Endothelial cell of umbilical vein (primary cell): ENCODE measurements at regions not wholly inside any gene's neighbourhood (a gene's known extent, or its start where the extent isn't known, plus 50 kb on each side); places are given as distances from the start of the nearest gene placed in this dataset.

Source experiments
- BruUV-seq: library from RNA; stranded (reverse); fragments of 400-500 nt; replicated peaks from 2 replicates; lab custom pipeline; 2021; lab: Mats Ljungman, UMichigan
- CTCF ChIA-PET: fragments of 300-600, 350-600 bp; sonication (Branson Sonifier 250); formaldehyde crosslinking; loops from one replicate; lab custom pipeline; 2021; ENCODE audit warnings: antibody characterized with exemption, inconsistent platforms; lab: Charles Lee
- POLR2A ChIA-PET: fragments of 300-600, 350-600 bp; sonication (Branson Sonifier 250); formaldehyde crosslinking; loops from one replicate; lab custom pipeline; 2021; ENCODE audit warnings: antibody characterized with exemption, inconsistent platforms; lab: Charles Lee
- DNase-seq: peaks from one replicate; pipeline ENCODE4 v3.0.0-alpha.2; 2011; ENCODE audit warnings: low read depth, low spot score
- FAIRE-seq: peaks from 2 replicates; lab custom pipeline; 2011; peaks lifted over from hg19 to GRCh38; lab: Jason Lieb, UNC
- H2AFZ ChIP-seq: 2 replicates; pipeline ENCODE4 v1.6.0; 2012; ENCODE audit warnings: low read depth, low read length, control low read depth, inconsistent platforms
- H3K27ac ChIP-seq: 2 replicates; pipeline ENCODE4 v1.5.1; 2011; ENCODE audit warnings: low read depth, mild to moderate bottlenecking, control low read depth, low read length, moderate library complexity; ENCODE audit not compliant: insufficient read depth
- H3K27me3 ChIP-seq, 2 experiments: 2 replicates each; pipeline versions ENCODE4 v1.6.0 to v1.6.1; 2011; ENCODE audit warnings: low read length in 2 of 2, mixed read lengths in 1 of 2; ENCODE audit not compliant: control insufficient read depth in 2 of 2, insufficient read depth in 2 of 2
- H3K36me3 ChIP-seq, 2 experiments: 2 replicates in 1 of 2; 3 replicates in 1 of 2; pipeline ENCODE4 v1.5.1; 2011; ENCODE audit warnings: low read length in 2 of 2, mild to moderate bottlenecking in 1 of 2, moderate library complexity in 1 of 2; ENCODE audit not compliant: control insufficient read depth in 2 of 2, insufficient read depth in 2 of 2; ENCODE audit errors: extremely low read depth in 1 of 2
- H3K4me1 ChIP-seq: 3 replicates; pipeline ENCODE4 v1.5.1; 2011; ENCODE audit warnings: mild to moderate bottlenecking, low read length; ENCODE audit not compliant: control insufficient read depth, insufficient read depth; ENCODE audit errors: extremely low read depth
- H3K4me2 ChIP-seq: 2 replicates; pipeline ENCODE4 v1.6.1; 2011; ENCODE audit warnings: low read length, control low read depth, mixed read lengths; ENCODE audit not compliant: insufficient read depth
- H3K4me3 ChIP-seq, 3 experiments: fragments of 200-600 bp in 1 of 3; sonication (generic), shearing (Covaris generic) in 1 of 3; replicated peaks in 1 of 3; 2 replicates each; pipeline ENCODE4 v1.5.1; 2011 to 2016; ENCODE audit warnings: control low read depth in 3 of 3, low read length in 3 of 3, mild to moderate bottlenecking in 2 of 3, inconsistent platforms in 1 of 3, low read depth in 1 of 3, moderate library complexity in 1 of 3; ENCODE audit not compliant: insufficient read depth in 1 of 3
- H3K79me2 ChIP-seq: 2 replicates; pipeline ENCODE4 v1.6.0; 2012; ENCODE audit warnings: low read length, inconsistent platforms; ENCODE audit not compliant: control insufficient read depth, insufficient read depth
- H3K9ac ChIP-seq: replicated peaks from 2 replicates; pipeline ENCODE3; 2011; ENCODE audit warnings: low read length, control low read depth; ENCODE audit not compliant: insufficient read depth; ENCODE audit errors: extremely low read depth
- H3K9me1 ChIP-seq: replicated peaks from 3 replicates; pipeline ENCODE4 v1.6.0; 2011; ENCODE audit warnings: mild to moderate bottlenecking, low read length; ENCODE audit not compliant: control insufficient read depth, insufficient read depth; ENCODE audit errors: extremely low read depth
- H3K9me3 ChIP-seq: replicated peaks from 2 replicates; pipeline ENCODE4 v1.5.1; 2012; ENCODE audit warnings: low read length, inconsistent platforms; ENCODE audit not compliant: control insufficient read depth, insufficient read depth
- H4K20me1 ChIP-seq: replicated peaks from 2 replicates; pipeline ENCODE3; 2011; ENCODE audit warnings: mild to moderate bottlenecking, low read length; ENCODE audit not compliant: control insufficient read depth, insufficient read depth; ENCODE audit errors: extremely low read depth
- CTCF ChIP-seq, 2 donors: IDR thresholded peaks; 1 replicate in 1 of 2; 2 replicates in 1 of 2; pipeline ENCODE4 v1.5.1; 2011; ENCODE audit warnings: low read length in 2 of 2, mild to moderate bottlenecking in 2 of 2, moderate library complexity in 2 of 2, control low read depth in 1 of 2, inconsistent platforms in 1 of 2, low read depth in 1 of 2; ENCODE audit not compliant: insufficient read depth in 1 of 2; ENCODE audit errors: extremely low read depth in 1 of 2
- EZH2 ChIP-seq: IDR thresholded peaks from 2 replicates; pipeline ENCODE4 v1.6.1; 2012; ENCODE audit warnings: borderline replicate concordance, low read depth, mild to moderate bottlenecking, moderate library complexity, low read length, inconsistent platforms; ENCODE audit not compliant: severe bottlenecking
- FOS ChIP-seq: IDR thresholded peaks from 2 replicates; pipeline ENCODE4 v1.6.1; 2011; ENCODE audit warnings: mild to moderate bottlenecking, low read length, moderate library complexity, borderline replicate concordance; ENCODE audit not compliant: insufficient read depth
- GATA2 ChIP-seq: IDR thresholded peaks from 2 replicates; pipeline ENCODE4 v1.7.0; 2011; ENCODE audit warnings: low read depth, mild to moderate bottlenecking, moderate library complexity, mixed read lengths, low read length; ENCODE audit not compliant: insufficient read length, insufficient read depth
- JUN ChIP-seq: IDR thresholded peaks from 2 replicates; pipeline ENCODE4 v1.6.1; 2011; ENCODE audit warnings: borderline replicate concordance, low read depth; ENCODE audit not compliant: insufficient read length, insufficient read depth
- MYC ChIP-seq: IDR thresholded peaks from one replicate; pipeline ENCODE4 v1.6.1; 2011; ENCODE audit warnings: mild to moderate bottlenecking, low read depth, low read length
- POLR2A ChIP-seq: IDR thresholded peaks from 2 replicates; pipeline ENCODE4 v1.6.1; 2012; ENCODE audit warnings: low read depth, mild to moderate bottlenecking, control low read depth, low read length
- POLR2AphosphoS5 ChIP-seq: IDR thresholded peaks from 2 replicates; pipeline ENCODE4 v1.6.1; 2012; ENCODE audit warnings: low read depth, mild to moderate bottlenecking, control low read depth, low read length, moderate library complexity; ENCODE audit not compliant: insufficient read depth
- dilution Hi-C: fragments of 300-500 bp; cut with MboI; formaldehyde crosslinking; loops from one replicate; pipeline ENCODE4 v1.15.0; 2019; ENCODE audit warnings: low sequenced_read_pairs; ENCODE audit not compliant: extremely low pct_ligation_motif_present
- intact Hi-C: fragments of 100-400 bp; cut with micrococcal nuclease; formaldehyde crosslinking; loops from one replicate; pipeline ENCODE4 v1.10.0; 2022
- TF ChIP-seq, protein P1 (sequence below): IDR thresholded peaks from 2 replicates; pipeline ENCODE4 v1.6.1; 2011; ENCODE audit not compliant: insufficient read depth, insufficient read length

- Histone ChIP-seq H3K79me2 (no peaks in the 10 kb centered on the region), H3K36me3 (no peaks in the 10 kb centered on the region), H2AFZ (no peak overlapping the region), H3K4me1 (no peaks in the 10 kb centered on the region), H3K27me3 (no peaks in the 10 kb centered on the region), H4K20me1 (no peaks in the 10 kb centered on the region), H3K9ac (no peak overlapping the region), H3K9me1 (no peaks in the 10 kb centered on the region), H3K4me3 (no peak overlapping the region), H3K27ac (no peak overlapping the region), H3K4me2 (no peak overlapping the region), H3K9me3 (no peaks in the 10 kb centered on the region)
- POLR2A ChIA-PET: no interaction called here
- TF ChIP-seq POLR2A (no peak), MYC (no peak), FOS (no peak), JUN (no peak), POLR2AphosphoS5 (no peak), GATA2 (no peak), CTCF (IDR thresholded peaks at IDR 0.05; ENCODE audit: extremely low read depth in 1 of 2, insufficient read depth in 1 of 2, low read depth in 1 of 2, low read length in 2 of 2) (no peak), EZH2 (no peak)
- TF ChIP-seq, protein P1, sequence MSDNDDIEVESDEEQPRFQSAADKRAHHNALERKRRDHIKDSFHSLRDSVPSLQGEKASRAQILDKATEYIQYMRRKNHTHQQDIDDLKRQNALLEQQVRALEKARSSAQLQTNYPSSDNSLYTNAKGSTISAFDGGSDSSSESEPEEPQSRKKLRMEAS: no peak
- intact Hi-C loops (no loop called here), dilution Hi-C loops (no loop called here)
- CTCF ChIA-PET: no interaction called here
- FAIRE-seq (no peak), DNase-seq (no peak)
- no TSS peak for BruUV-seq
Measured at GRCh38 chr2:180664507-180664906, 315.9 kb upstream of the UBE2E3 start.
